GM06990 (cell line): ENCODE measurements at regions not wholly inside any gene's neighbourhood (a gene's known extent, or its start where the extent isn't known, plus 50 kb on each side); places are given as distances from the start of the nearest gene placed in this dataset.

Experiments
- DNase-seq: peaks from one replicate; pipeline ENCODE4 v3.0.0-alpha.2; 2011; ENCODE audit not compliant: insufficient read length; ENCODE audit errors: extremely low read depth
- H3K27me3 ChIP-seq: replicated peaks from 2 replicates; pipeline ENCODE4 v1.6.0; 2011; ENCODE audit warnings: low read length; ENCODE audit not compliant: control insufficient read depth, insufficient read depth
- H3K36me3 ChIP-seq: 2 replicates; pipeline ENCODE4 v1.5.1; 2011; ENCODE audit warnings: low read length; ENCODE audit not compliant: control insufficient read depth, insufficient read depth
- H3K4me3 ChIP-seq: replicated peaks from 2 replicates; pipeline ENCODE4 v1.5.1; 2011; ENCODE audit warnings: low read depth, mild to moderate bottlenecking, control low read depth, low read length
- CTCF ChIP-seq: IDR thresholded peaks from 2 replicates; pipeline ENCODE4 v1.5.1; 2011; ENCODE audit warnings: low read length, control low read depth, mild to moderate bottlenecking, inconsistent platforms; ENCODE audit not compliant: insufficient read depth, poor library complexity, severe bottlenecking

DNA sequence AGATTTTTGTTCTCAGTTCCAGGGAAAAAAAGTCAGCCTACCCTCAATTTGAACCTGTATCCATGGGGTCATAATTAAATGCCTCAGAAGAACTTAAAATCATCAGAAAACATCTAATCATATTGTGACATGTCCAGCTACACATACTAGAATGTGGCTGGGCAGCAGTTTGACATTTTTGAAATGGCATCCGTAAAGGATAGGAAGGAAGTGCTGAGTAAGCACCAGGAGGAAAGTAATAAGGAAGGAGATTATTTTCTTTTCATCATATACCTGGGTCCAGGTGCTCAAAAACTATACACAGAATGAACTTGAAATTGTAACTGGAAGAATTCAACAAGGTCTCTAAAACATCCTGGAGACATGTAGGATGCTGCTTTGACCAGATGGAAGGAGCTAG lies 116.9 kb upstream of the RAI14 start:
- Histone ChIP-seq H3K27me3 (no peaks in the 10 kb centered on the region), H3K4me3 (no peak overlapping the region), H3K36me3 (no peaks in the 10 kb centered on the region)
- no peak for TF ChIP-seq CTCF
- no peak for DNase-seq

DNA sequence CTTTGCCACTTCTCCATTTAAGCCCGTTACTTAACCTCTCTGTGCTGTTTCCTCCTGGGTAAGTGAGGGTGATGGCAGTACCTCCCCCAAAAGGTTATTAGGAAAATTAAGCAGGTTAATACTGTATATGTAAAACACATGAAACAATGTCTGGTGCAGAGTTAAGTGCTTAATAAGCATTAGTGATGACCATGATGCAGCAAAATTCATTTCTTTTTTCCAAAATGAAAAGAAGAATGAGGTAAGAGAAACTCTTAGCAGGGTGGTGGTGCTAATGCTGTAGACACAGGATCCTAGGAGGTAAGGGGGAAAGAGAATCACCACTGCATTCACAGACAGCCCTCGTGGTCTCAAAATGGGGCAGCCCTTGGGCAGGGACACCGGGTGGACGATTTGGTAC lies 115.1 kb upstream of the RAI14 start:
- no peak for DNase-seq

GRCh38 chr5:34542818-34543217 lies 113.3 kb upstream of the RAI14 start:
- no peak for TF ChIP-seq CTCF
- Histone ChIP-seq H3K36me3 (no peaks in the 10 kb centered on the region), H3K4me3 (no peak overlapping the region), H3K27me3 (no peaks in the 10 kb centered on the region)
- DNase-seq, result no peak

More for the DNA sequence above, 115.1 kb upstream of the RAI14 start:
- no peak for TF ChIP-seq CTCF
- no peaks in the 10 kb centered on the region for H3K27me3 ChIP-seq
- no peaks in the 10 kb centered on the region for H3K36me3 ChIP-seq
- no peak overlapping the region for H3K4me3 ChIP-seq

GRCh38 chr5:34543687-34544086 lies 112.4 kb upstream of the RAI14 start:
- no peaks in the 10 kb centered on the region for H3K27me3 ChIP-seq
- DNase-seq, result no peak
- no peak overlapping the region for H3K4me3 ChIP-seq
- H3K36me3 ChIP-seq, result no peaks in the 10 kb centered on the region
- no peak for TF ChIP-seq CTCF

DNA sequence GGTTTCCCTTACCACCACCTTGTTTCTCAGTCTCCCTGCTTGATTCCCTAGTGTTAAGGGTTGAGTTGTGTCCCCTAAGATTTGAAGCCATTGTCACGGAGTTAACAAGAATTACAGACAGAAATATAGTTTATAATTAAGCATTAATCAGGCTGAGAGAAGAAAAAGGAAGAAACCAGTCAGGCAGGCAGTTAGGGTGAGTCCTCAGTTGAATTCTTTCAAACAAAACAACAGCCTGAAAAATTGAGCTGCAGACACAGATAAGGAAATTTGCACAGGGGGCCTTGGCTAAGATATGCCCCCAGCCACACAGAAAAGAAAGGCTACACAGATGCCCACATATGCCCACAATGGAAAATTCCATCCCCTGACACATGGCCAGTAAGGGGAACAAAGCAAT lies 111.7 kb upstream of the RAI14 start:
- no peak for DNase-seq
- TF ChIP-seq CTCF, result no peak
- Histone ChIP-seq H3K27me3 (no peaks in the 10 kb centered on the region), H3K4me3 (no peak overlapping the region), H3K36me3 (no peaks in the 10 kb centered on the region)

GRCh38 chr5:34545164-34545563 lies 111.0 kb upstream of the RAI14 start:
- no peak overlapping the region for H3K4me3 ChIP-seq
- H3K36me3 ChIP-seq, result no peaks in the 10 kb centered on the region
- no peaks in the 10 kb centered on the region for H3K27me3 ChIP-seq
- DNase-seq, result no peak
- no peak for TF ChIP-seq CTCF
